Heart left ventricle (tissue), 13 donors: ENCODE measurements at regions not wholly inside any gene's neighbourhood (a gene's known extent, or its start where the extent isn't known, plus 50 kb on each side); places are given as distances from the start of the nearest gene placed in this dataset.

ENCODE experiments used
- CTCF ChIP-seq, 12 donors: fragments of 200-600 bp; sonication (generic) in 4 of 12; IDR thresholded peaks; one replicate each; pipeline versions ENCODE4 v1.5.0 to v1.8.0; 2018 to 2022; ENCODE audit warnings: antibody characterized with exemption in 12 of 12, mild to moderate bottlenecking in 5 of 12
- POLR2A ChIP-seq, 2 donors: fragments of 450-650 bp; IDR thresholded peaks; one replicate each; pipeline ENCODE4 v1.6.1; 2017; ENCODE audit warnings: antibody characterized with exemption in 2 of 2, mild to moderate bottlenecking in 2 of 2, moderate library complexity in 2 of 2
- donor health status: ischemic (EF 13 %, LVEDD 7.1; RV severe dilation, severe dysfunction).
- donor health status: DM: no; HTN: yes; CAD: no.
- donor health status: DM: no; HTN: no; CAD: no.
- donor health status: ischemic (EF 25% LVEDD 6.9; RV normal size, moderate dysfunction).
- donor health status: ischemic (EF 25% LVEDD 5.7; RV mildly dilated, moderate dysfunction).
- donor health status: ischemic (EF 35%, LVEDD 5.7; RV mildly dilated, moderate dysfunction).
- donor health status: nonischemic (EF 11% LVEDD 7.7; RV severe dilation, severe dysfunction).
- donor health status: DM: yes; HTN: yes; CAD: no.
- donor health status: PGD.
- donor health status: ischemic (EF 29% LVEDD 5.4; RV normal size, mild dysfunction).
- donor health status: nonischemic (EF 23%, LVEDD 6.1; RV moderate dilation, normal function).

- no peak for TF ChIP-seq CTCF (IDR thresholded peaks at IDR 0.05)
- no peak for TF ChIP-seq POLR2A (IDR thresholded peaks at IDR 0.05)
Measured at GRCh38 chr11:127898422-127899365, 688.7 kb downstream of the ETS1 start.
